ENCODE measurements at regions not wholly inside any gene's neighbourhood (a gene's known extent, or its start where the extent isn't known, plus 50 kb on each side); places are given as distances from the start of the nearest gene placed in this dataset.

DNA sequence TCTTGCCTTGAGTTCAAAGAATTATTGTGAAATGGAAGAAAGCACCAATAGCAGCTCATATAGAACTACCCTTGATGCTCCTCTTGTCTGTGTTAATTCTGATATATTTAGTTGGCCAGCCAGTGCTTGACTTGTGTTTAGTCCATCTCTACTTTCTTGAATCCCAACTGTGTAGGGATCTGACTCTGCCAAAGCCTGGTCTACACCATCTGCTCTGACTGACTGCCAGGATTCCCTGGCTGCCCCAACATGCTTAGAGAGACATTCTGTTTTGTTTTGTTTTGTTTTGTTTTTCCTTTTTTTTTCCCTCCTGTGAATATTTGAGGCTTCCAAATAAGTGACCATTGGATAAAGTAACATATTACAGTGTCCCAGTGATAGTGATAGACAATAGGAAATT, 953.7 kb upstream of the MANEA start:
- TF ChIP-seq, protein P1, sequence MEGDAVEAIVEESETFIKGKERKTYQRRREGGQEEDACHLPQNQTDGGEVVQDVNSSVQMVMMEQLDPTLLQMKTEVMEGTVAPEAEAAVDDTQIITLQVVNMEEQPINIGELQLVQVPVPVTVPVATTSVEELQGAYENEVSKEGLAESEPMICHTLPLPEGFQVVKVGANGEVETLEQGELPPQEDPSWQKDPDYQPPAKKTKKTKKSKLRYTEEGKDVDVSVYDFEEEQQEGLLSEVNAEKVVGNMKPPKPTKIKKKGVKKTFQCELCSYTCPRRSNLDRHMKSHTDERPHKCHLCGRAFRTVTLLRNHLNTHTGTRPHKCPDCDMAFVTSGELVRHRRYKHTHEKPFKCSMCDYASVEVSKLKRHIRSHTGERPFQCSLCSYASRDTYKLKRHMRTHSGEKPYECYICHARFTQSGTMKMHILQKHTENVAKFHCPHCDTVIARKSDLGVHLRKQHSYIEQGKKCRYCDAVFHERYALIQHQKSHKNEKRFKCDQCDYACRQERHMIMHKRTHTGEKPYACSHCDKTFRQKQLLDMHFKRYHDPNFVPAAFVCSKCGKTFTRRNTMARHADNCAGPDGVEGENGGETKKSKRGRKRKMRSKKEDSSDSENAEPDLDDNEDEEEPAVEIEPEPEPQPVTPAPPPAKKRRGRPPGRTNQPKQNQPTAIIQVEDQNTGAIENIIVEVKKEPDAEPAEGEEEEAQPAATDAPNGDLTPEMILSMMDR (conservative IDR thresholded peaks at IDR 0.05), result no peak
- TF ChIP-seq ZFX (IDR thresholded peaks at IDR 0.05), result no peak
